GM23338 (cell line): ENCODE measurements at regions not wholly inside any gene's neighbourhood (a gene's known extent, or its start where the extent isn't known, plus 50 kb on each side); places are given as distances from the start of the nearest gene placed in this dataset.

ENCODE experiments used
- CREB1 ChIP-seq: fragments of 250-450 bp; sonication (Bioruptor Pico); IDR thresholded peaks from 2 replicates; pipeline ENCODE4 v1.5.0; 2020; ENCODE audit warnings: low read depth, mild to moderate bottlenecking, moderate library complexity
- EZH2 ChIP-seq: fragments of 200-600 bp; sonication (generic); IDR thresholded peaks from one replicate; pipeline ENCODE4 v1.8.0; 2017; ENCODE audit warnings: antibody characterized with exemption, mild to moderate bottlenecking, low read depth; ENCODE audit not compliant: unreplicated experiment
- EZH2phosphoT487 ChIP-seq: fragments of 200-600 bp; sonication (generic); IDR thresholded peaks from one replicate; pipeline ENCODE4 v1.8.1; 2018; ENCODE audit warnings: antibody characterized with exemption; ENCODE audit not compliant: unreplicated experiment
- JUNB ChIP-seq: IDR thresholded peaks from one replicate; pipeline ENCODE4 v1.6.1; 2016; ENCODE audit warnings: antibody characterized with exemption; ENCODE audit not compliant: unreplicated experiment
- NANOG ChIP-seq: IDR thresholded peaks from 2 replicates; pipeline ENCODE4 v1.6.1; 2016; ENCODE audit warnings: antibody characterized with exemption, borderline replicate concordance
- POLR2AphosphoS5 ChIP-seq: IDR thresholded peaks from 2 replicates; pipeline ENCODE4 v1.6.1; 2016; ENCODE audit warnings: antibody characterized with exemption, low read depth
- STAT1 ChIP-seq: IDR thresholded peaks from one replicate; pipeline ENCODE4 v1.6.1; 2016; ENCODE audit warnings: antibody characterized with exemption; ENCODE audit not compliant: unreplicated experiment
- ZNF114 ChIP-seq: fragments of 250-450 bp; sonication (Bioruptor Pico); IDR thresholded peaks from 2 replicates; pipeline ENCODE4 v1.5.0; 2020; ENCODE audit warnings: mild to moderate bottlenecking, moderate library complexity
- ZNF331 ChIP-seq: fragments of 250-450 bp; sonication (Bioruptor Pico); IDR thresholded peaks from 2 replicates; pipeline ENCODE4 v1.5.0; 2020; ENCODE audit warnings: low read depth, mild to moderate bottlenecking, moderate library complexity
- TF ChIP-seq, protein P1 (sequence below), 2 experiments: fragments of 200-600 bp in 1 of 2; sonication (generic) in 1 of 2; conservative IDR thresholded peaks; 2 replicates each; pipeline versions ENCODE4 v1.5.1 to v1.6.1; 2016 to 2017; ENCODE audit warnings: antibody characterized with exemption in 2 of 2, low read depth in 2 of 2, mild to moderate bottlenecking in 2 of 2, moderate library complexity in 1 of 2
- TF ChIP-seq, protein P2 (sequence below): IDR thresholded peaks from one replicate; pipeline ENCODE4 v1.6.1; 2018; ENCODE audit warnings: antibody characterized with exemption; ENCODE audit not compliant: unreplicated experiment
- TF ChIP-seq, protein P3 (sequence below): IDR thresholded peaks from 2 replicates; pipeline ENCODE4 v1.6.1; 2016; ENCODE audit warnings: antibody characterized with exemption
- TF ChIP-seq, protein P4 (sequence below): fragments of 250-450 bp; sonication (Bioruptor Pico); IDR thresholded peaks from 2 replicates; pipeline ENCODE4 v1.5.0; 2020; ENCODE audit warnings: mild to moderate bottlenecking, moderate library complexity

DNA sequence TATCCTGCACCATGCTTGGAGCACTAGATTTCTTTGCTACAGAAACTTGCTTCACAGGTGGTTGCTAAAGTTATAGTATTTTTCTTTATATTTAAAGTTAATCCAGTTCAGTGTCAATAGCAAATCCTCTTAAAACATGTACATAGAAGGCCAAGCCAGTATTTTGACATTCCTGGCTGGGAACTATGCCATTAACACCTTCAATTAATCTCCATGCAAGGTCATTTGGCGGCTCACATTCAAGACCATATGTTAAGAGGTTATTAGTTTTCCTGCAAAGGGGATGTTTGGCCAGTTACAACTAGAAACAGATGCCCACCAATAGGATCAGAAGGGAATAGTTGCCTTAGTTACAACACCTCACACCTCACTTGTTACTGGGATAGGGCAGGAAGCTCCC lies 261.3 kb upstream of the MEIS1 start:
- TF ChIP-seq, protein P1, sequence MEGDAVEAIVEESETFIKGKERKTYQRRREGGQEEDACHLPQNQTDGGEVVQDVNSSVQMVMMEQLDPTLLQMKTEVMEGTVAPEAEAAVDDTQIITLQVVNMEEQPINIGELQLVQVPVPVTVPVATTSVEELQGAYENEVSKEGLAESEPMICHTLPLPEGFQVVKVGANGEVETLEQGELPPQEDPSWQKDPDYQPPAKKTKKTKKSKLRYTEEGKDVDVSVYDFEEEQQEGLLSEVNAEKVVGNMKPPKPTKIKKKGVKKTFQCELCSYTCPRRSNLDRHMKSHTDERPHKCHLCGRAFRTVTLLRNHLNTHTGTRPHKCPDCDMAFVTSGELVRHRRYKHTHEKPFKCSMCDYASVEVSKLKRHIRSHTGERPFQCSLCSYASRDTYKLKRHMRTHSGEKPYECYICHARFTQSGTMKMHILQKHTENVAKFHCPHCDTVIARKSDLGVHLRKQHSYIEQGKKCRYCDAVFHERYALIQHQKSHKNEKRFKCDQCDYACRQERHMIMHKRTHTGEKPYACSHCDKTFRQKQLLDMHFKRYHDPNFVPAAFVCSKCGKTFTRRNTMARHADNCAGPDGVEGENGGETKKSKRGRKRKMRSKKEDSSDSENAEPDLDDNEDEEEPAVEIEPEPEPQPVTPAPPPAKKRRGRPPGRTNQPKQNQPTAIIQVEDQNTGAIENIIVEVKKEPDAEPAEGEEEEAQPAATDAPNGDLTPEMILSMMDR (conservative IDR thresholded peaks at IDR 0.05; ENCODE audit: low read depth in 2 of 2) = no peak
- TF ChIP-seq, protein P2, sequence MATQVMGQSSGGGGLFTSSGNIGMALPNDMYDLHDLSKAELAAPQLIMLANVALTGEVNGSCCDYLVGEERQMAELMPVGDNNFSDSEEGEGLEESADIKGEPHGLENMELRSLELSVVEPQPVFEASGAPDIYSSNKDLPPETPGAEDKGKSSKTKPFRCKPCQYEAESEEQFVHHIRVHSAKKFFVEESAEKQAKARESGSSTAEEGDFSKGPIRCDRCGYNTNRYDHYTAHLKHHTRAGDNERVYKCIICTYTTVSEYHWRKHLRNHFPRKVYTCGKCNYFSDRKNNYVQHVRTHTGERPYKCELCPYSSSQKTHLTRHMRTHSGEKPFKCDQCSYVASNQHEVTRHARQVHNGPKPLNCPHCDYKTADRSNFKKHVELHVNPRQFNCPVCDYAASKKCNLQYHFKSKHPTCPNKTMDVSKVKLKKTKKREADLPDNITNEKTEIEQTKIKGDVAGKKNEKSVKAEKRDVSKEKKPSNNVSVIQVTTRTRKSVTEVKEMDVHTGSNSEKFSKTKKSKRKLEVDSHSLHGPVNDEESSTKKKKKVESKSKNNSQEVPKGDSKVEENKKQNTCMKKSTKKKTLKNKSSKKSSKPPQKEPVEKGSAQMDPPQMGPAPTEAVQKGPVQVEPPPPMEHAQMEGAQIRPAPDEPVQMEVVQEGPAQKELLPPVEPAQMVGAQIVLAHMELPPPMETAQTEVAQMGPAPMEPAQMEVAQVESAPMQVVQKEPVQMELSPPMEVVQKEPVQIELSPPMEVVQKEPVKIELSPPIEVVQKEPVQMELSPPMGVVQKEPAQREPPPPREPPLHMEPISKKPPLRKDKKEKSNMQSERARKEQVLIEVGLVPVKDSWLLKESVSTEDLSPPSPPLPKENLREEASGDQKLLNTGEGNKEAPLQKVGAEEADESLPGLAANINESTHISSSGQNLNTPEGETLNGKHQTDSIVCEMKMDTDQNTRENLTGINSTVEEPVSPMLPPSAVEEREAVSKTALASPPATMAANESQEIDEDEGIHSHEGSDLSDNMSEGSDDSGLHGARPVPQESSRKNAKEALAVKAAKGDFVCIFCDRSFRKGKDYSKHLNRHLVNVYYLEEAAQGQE = no peak
- TF ChIP-seq POLR2AphosphoS5 (no peak), EZH2 (no peak), CREB1 (no peak), EZH2phosphoT487 (no peak), JUNB (no peak), ZNF331 (CRISPR knock-in tag) (no peak), STAT1 (no peak), ZNF114 (CRISPR knock-in tag) (no peak), NANOG (no peak)
- TF ChIP-seq, protein P3, sequence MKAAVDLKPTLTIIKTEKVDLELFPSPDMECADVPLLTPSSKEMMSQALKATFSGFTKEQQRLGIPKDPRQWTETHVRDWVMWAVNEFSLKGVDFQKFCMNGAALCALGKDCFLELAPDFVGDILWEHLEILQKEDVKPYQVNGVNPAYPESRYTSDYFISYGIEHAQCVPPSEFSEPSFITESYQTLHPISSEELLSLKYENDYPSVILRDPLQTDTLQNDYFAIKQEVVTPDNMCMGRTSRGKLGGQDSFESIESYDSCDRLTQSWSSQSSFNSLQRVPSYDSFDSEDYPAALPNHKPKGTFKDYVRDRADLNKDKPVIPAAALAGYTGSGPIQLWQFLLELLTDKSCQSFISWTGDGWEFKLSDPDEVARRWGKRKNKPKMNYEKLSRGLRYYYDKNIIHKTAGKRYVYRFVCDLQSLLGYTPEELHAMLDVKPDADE = no peak
- TF ChIP-seq, protein P4, sequence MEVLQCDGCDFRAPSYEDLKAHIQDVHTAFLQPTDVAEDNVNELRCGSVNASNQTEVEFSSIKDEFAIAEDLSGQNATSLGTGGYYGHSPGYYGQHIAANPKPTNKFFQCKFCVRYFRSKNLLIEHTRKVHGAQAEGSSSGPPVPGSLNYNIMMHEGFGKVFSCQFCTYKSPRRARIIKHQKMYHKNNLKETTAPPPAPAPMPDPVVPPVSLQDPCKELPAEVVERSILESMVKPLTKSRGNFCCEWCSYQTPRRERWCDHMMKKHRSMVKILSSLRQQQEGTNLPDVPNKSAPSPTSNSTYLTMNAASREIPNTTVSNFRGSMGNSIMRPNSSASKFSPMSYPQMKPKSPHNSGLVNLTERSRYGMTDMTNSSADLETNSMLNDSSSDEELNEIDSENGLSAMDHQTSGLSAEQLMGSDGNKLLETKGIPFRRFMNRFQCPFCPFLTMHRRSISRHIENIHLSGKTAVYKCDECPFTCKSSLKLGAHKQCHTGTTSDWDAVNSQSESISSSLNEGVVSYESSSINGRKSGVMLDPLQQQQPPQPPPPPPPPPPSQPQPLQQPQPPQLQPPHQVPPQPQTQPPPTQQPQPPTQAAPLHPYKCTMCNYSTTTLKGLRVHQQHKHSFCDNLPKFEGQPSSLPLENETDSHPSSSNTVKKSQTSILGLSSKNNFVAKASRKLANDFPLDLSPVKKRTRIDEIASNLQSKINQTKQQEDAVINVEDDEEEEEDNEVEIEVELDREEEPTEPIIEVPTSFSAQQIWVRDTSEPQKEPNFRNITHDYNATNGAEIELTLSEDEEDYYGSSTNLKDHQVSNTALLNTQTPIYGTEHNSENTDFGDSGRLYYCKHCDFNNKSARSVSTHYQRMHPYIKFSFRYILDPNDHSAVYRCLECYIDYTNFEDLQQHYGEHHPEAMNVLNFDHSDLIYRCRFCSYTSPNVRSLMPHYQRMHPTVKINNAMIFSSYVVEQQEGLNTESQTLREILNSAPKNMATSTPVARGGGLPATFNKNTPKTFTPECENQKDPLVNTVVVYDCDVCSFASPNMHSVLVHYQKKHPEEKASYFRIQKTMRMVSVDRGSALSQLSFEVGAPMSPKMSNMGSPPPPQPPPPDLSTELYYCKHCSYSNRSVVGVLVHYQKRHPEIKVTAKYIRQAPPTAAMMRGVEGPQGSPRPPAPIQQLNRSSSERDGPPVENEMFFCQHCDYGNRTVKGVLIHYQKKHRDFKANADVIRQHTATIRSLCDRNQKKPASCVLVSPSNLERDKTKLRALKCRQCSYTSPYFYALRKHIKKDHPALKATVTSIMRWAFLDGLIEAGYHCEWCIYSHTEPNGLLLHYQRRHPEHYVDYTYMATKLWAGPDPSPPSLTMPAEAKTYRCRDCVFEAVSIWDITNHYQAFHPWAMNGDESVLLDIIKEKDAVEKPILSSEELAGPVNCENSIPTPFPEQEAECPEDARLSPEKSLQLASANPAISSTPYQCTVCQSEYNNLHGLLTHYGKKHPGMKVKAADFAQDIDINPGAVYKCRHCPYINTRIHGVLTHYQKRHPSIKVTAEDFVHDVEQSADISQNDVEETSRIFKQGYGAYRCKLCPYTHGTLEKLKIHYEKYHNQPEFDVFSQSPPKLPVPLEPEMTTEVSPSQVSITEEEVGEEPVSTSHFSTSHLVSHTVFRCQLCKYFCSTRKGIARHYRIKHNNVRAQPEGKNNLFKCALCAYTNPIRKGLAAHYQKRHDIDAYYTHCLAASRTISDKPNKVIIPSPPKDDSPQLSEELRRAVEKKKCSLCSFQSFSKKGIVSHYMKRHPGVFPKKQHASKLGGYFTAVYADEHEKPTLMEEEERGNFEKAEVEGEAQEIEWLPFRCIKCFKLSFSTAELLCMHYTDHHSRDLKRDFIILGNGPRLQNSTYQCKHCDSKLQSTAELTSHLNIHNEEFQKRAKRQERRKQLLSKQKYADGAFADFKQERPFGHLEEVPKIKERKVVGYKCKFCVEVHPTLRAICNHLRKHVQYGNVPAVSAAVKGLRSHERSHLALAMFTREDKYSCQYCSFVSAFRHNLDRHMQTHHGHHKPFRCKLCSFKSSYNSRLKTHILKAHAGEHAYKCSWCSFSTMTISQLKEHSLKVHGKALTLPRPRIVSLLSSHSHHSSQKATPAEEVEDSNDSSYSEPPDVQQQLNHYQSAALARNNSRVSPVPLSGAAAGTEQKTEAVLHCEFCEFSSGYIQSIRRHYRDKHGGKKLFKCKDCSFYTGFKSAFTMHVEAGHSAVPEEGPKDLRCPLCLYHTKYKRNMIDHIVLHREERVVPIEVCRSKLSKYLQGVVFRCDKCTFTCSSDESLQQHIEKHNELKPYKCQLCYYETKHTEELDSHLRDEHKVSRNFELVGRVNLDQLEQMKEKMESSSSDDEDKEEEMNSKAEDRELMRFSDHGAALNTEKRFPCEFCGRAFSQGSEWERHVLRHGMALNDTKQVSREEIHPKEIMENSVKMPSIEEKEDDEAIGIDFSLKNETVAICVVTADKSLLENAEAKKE (CRISPR knock-in tag) = no peak
